HG03354 (cell line): ENCODE measurements at regions not wholly inside any gene's neighbourhood (a gene's known extent, or its start where the extent isn't known, plus 50 kb on each side); places are given as distances from the start of the nearest gene placed in this dataset.
"Not testable (repeated sequence)": the region's sequence is repeated elsewhere in the genome, so short reads cannot be mapped to it uniquely, and the experiment has no call there.

ENCODE experiments used
- ATAC-seq: cut with Tn5 transposase; IDR thresholded peaks from one replicate; pipeline ENCODE4 v1.9.1; 2021; ENCODE audit warnings: mild to moderate bottlenecking; ENCODE audit not compliant: unreplicated experiment, poor library complexity, severe bottlenecking

DNA sequence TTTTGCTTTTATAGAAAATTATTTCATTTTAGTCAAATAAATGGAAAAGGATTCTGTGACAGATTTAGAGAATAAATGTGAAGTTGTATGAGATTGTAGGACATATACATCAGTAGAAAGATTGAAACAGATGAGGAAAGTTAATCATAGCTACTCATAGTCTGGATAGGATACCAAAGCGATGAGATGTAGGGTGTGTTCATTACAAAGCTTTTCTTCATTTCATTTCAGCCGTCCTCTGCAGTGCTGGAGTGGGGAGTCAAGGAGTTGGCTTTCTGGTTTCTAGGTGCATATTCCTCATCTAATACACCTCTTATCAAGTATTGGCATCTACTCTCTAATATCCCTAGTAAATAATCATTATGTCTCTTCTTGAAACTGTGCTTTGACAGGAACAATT lies 149.5 kb upstream of the NEGR1 start:
- no peak for ATAC-seq

DNA sequence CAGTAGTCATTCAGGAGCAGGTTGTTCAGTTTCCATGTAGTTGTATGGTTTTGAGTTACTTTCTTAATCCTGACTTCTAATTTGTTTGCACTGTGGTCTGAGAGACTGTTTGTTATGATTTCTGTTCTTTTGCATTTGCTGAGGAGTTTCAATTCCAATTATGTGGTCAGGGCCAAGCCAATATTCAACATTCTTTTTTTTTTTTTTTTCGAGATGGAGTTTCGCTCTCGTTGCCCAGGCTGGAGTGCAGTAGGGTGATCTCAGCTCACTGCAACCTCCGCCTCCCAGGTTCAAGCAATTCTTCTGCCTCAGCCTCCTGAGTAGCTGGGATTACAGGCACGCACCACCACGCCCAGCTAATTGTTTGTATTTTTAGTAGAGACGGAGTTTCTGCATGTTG lies 145.9 kb upstream of the NEGR1 start:
- ATAC-seq = not testable (repeated sequence)

DNA sequence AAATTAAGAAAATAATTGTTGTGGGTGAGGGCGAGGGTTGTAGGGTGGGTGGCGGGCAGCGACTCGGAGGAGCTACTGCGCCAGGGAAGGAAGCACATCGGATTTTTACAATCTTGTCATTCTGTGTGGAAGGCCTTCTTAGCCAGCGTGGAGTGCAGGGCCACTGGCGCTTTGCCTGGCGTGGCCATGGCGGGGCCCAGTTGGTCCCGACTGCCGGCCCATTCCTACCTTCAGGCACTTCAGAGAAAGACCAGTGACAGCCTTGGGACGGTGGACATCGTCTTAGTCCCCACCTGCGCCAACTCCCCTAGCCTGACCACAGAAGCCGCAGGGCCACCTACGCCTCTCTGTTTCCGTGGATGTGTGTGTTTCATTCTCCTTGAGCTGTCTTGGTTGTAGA lies 136.9 kb upstream of the NEGR1 start:
- ATAC-seq = no peak

DNA sequence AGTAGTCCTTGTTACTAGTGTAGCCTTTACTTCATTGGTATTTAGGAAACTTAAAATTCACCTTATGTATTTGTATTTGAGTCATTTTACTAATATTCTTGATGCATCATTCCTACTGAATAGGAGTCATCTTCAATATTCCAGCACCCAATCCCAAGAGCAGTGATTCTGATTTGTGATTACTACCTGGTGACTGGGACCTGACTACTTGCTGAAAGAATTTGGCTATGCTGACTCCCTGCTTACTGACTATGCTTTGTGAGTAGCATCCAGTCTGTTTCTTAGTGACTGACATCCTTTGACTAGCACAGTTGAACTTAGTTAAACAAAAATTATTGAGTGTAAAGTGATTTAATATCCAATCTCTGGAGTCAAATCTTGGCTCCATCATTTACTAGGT lies 129.9 kb upstream of the NEGR1 start:
- no peak for ATAC-seq

DNA sequence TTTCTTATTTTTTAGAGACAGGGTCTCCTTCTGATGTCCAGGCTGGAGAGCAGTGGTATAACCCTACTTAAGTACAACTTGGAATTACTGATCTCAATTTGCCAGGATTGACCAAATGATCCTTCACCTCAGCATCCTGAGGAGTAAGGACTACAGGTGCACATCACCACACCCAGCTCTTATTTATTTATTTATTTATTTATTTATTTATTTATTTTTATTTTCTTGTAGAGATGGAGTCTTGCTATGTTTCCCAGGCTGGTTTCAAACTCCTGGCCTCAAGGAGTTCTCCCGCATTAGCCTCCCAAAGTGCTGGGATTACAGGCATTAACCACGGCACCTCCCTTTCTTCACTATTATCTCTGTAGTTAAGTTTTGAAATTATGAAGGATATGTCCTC lies 117.5 kb upstream of the NEGR1 start:
- no peak for ATAC-seq

DNA sequence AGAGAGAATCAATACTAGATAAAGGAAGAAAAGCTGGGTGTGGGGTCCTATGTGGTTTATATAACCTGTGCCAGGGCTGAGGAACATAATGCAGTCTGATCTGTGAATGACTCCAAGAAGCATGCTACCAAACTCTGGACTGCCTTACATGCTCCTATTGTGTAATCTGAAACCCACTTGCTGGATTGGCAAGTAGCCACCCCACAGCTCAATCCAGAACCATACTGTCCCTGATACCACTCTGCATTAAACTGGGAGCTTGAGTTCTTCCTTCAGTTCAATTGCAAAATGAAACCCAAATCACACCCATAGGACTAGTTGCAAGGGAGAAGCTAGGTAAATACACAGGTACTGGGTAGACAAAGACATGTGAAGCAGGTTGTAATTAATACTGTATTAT lies 115.4 kb upstream of the NEGR1 start:
- ATAC-seq = no peak

DNA sequence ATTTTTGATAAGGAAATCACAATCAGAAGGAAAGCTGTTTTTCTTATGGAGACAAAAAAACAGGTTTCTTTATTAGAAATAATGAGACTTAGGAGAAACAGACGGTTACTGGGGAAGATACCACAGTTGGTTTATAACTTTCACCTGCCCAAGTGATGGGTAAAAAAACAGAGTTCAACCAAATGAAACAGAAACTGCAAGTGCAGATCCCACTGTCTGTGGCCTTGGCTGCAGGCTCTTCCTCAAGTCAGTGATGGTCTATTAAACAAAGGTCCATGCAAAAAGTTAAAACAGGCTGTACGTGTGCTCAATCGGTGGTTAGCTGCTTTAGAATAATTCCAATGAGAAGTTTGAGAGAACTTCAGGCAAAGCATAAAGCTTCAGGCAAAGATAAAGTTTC lies 112.1 kb upstream of the NEGR1 start:
- ATAC-seq = no peak

DNA sequence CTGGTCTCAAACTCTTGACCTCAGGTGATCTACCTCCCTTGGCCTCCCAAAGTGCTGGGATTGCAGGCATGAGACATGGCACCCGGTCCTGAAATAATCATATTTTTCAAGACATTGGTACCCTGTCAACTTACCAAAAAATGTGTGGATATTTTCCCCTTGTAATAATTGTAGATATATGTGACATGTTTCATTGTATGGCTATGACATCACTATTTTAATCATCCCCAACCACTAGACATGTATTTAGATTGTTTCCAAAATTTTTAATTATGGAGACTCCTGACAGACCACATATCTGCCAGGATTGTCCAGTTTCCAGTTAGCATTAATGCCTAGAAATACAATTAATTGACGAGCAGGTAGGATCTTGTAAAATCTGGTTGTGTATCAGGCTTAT lies 96.7 kb upstream of the NEGR1 start:
- ATAC-seq = no peak

DNA sequence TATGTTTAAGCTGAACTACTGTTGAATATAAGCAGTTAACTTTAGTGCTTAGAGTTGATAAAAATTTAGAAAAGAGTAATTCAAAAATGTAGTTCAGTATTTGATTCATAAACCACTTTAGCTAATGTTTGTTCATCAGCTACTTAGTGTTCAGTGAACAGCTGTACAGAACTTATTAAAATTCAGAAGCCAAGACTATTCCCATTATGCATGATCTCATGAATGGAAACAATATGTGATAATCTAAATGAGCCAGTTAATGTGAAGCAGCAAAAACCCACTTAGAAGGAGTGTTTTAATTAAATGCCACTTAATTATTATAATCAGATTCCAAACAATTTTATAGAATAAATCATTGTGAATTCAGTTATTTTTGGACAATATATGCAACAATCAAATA lies 92.9 kb upstream of the NEGR1 start:
- ATAC-seq = no peak

DNA sequence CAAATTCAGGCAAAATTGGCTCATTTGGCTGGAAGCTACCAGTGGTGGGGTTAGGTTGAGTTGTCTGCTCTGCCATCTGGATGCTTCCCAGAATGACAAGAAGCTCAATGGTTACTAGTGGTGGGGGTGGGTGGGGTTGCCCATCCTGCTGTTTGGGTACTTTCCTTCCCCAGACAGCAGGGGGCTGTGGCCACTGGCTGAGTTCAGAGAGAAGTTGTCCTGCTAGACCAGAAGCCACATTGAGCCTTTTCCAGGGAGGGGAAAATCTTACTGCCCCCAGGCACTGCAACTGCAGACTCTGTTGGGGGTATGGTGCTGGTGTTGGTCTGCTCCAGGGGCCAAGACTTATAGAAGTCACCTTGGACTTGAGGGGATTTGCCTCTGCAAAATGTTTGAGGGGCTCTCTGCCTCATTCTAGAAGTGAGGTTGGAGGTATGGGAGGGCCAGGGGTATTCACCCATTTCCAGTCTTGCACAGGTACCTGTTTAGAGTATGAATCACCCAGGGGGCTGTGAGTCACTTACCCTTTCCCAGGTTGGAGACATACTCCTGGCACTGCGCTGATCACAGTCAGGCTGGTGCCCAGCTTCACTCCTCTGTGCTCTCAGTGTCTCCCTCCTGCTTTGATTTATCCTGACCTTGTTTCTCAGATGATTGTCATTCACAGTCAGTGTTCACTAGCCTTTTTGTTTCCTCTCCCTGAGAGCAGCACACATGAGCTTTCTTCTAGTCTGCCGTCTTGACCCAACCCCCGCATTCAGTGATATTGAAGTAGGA lies 89.1 kb upstream of the NEGR1 start:
- no peak for ATAC-seq

DNA sequence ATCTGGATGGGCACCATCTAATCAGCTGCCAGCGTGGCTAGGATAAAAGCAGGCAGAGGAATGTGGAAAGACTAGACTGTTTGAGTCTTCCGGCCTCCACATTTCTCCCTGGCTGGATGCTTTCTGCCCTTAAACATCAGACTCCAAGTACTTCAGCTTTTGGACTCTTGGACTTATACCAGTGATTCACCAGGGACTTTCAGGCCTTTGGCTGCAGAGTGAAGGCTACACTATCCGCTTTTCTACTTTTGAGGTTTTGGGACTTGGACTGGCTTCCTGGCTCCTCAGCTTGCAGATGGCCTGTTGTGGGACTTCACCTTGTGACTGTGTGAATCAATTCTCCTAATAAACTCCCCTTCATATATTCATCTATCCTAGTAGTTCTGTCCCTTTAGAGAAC lies 88.5 kb upstream of the NEGR1 start:
- ATAC-seq = not testable (repeated sequence)

DNA sequence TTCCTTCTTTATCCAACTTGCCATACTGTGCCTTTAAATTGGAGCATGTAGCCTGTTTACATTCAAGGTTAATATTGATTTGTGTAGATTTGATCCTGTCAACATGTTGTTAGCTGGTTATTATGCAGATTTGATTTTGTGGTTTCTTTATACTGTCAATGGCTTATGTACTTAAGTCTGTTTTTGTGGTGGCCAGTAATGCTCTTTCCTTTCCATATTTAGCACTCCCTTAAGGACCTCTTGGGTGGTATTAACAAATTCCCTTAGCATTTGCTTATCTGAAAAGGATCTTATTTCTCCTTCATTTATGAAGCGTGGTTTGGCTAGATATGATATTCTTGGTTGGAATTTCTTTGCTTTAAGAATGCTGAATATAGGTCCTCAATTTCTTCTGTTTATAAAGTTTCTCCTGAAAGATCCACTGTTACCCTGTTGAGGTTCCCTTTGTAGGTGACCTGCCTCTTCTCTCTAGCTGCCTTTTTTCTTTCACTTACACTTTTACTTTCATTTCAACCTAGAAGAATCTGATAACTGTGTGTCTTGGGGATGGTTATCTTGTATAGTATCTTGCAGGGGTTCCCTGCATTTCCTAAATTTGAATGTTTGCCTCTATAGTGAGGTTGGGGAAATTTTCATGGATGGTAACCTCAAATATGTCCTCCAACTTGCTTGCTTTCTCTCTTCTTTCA lies 86.9 kb upstream of the NEGR1 start:
- ATAC-seq = no peak

DNA sequence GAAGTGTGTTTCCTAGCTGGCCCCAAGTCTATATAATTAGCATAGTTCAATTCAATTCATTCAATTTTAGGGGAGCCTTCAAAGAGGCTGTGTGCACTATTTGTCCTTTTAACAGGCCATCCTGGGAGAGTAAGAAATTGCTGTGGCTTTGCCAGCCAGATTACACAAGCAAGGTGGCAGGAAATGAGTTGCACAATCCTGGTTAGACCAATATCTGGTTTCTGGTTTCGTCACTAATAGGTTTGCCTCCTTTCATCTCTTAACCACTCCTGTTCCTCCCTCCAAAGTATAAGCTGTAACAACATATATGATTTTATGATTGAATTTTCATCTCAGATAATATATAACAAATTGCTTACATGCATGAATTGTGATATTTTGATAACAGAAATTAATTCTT lies 84.1 kb upstream of the NEGR1 start:
- no peak for ATAC-seq

DNA sequence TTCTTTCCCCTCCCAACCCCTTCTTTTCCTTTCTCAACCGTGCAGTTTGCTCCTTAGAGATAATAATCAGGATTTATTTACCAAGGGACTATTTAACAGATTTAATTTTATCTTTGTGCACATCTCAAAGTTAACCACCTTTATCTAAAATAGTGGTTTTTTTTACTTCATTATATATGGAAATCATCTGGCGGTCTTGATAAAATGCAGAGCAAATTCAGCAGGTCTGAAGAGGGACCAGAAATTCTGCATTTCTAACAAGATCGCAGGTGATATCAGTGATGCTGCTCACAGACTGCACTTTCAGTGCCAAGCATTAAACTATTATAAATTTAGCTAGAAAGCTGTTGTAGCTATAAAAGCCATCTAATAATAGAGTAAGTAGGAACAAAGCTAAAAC lies 83.4 kb upstream of the NEGR1 start:
- no peak for ATAC-seq

DNA sequence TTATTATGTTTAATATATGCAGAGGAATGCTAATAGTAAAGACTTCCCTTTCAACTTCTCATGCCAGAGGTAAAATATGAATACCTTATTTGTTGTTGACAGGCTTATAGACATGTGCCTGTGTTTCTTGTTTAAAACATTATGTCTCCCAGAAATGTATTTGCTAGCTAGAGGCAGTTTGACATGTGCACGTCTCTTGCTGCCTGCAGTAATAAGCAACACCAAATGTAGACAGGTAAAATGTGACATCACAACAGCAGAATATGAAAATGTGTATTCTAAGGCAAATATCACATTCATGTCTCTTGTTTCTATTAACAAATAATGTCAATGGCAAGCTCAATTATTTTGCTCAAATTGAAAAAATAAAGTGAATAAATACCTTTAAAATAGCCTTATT lies 80.2 kb upstream of the NEGR1 start:
- ATAC-seq = no peak

DNA sequence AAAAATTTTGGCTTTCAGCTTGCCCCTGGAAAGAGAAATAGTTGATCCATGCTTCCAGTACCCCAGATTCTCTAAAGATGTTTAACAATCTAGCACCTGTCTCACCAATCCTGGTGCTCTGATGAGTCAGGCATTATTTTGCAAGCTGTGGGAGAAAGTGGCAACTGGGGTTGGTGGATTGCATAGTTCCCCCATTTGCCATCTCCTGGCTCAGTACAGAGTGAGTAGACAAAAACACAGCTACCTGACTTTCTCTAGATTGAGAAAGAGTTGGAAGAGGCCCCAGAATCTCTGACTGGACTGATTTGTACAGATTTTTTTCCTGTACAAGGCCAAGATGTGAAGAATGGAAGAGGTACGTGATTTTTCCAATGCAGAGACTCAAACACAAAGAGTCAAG lies 75.1 kb upstream of the NEGR1 start:
- ATAC-seq = no peak

DNA sequence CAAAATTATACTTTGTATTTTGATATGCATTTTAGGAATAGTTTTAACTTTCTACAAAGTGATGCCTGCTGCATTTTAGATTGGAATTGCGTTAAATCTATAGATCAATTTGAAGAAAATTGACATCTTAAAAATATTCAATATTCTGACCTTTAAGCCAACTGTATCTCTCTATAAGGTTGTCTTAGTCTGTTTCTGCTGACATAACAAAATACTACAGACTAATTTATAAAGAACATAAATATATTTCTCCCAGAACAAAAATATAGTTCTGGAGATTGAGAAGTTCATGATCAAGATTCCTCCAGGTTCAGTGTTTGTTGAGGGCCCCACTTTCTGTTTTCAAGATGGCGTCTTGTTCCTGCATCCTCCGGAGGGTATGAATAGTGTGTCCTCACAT lies 73.6 kb upstream of the NEGR1 start:
- ATAC-seq = no peak

DNA sequence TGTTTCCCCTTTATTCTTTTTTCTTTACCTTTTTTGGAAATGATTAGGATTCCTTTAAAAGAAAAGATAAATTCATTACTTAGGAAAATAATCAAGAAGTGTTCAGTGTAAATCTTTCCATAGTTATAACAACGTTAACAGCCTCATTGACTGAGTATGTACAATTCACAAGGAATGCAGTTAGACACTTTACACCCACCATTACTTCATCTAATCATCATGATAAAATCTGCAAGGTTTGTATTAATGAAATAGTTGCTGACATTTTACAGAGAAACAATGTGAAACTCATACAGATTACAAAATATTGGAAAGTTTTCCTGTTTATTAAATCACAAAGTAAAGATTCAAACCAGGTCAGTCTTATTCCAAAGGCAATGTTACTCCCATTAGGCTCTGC lies 59.3 kb upstream of the NEGR1 start:
- ATAC-seq = no peak

DNA sequence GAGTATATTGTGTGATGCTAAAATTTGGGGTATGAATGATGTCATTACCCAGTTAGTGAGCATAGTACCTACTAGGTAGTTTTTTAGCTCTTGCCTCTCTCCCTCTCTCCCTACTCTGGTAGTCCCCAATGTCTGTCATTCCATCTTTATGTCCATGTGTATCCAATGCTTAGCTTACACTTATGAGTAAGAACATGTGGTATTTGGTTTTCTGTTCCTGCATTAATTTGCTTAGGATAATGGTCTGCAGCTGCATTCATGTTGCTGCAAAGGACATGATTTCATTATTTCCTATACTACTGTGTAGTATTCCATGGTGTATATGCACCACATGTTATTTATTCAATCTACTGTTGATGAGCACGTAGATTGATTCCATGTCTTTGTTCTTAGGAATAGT lies 54.4 kb upstream of the NEGR1 start:
- no peak for ATAC-seq
